DND-41 (cell line): ENCODE measurements at regions not wholly inside any gene's neighbourhood (a gene's known extent, or its start where the extent isn't known, plus 50 kb on each side); places are given as distances from the start of the nearest gene placed in this dataset.
"Not testable (repeated sequence)": the region's sequence is repeated elsewhere in the genome, so short reads cannot be mapped to it uniquely, and the experiment has no call there.

Source experiments
- CTCF ChIP-seq: IDR thresholded peaks from 2 replicates; pipeline ENCODE4 v1.5.1; 2012; ENCODE audit warnings: borderline replicate concordance, low read length, moderate library complexity, mild to moderate bottlenecking; ENCODE audit not compliant: poor library complexity, severe bottlenecking; ENCODE audit errors: extremely low read depth
- EZH2 ChIP-seq: IDR thresholded peaks from 3 replicates; pipeline ENCODE4 v1.6.1; 2012; ENCODE audit warnings: borderline replicate concordance, low read depth, mild to moderate bottlenecking, moderate library complexity, low read length, inconsistent platforms; ENCODE audit not compliant: severe bottlenecking

GRCh38 chr3:82153892-82154291 lies 392.4 kb upstream of the GBE1 start:
- TF ChIP-seq CTCF, EZH2: not testable (repeated sequence)
